HepG2 (cell line): ENCODE measurements at regions not wholly inside any gene's neighbourhood (a gene's known extent, or its start where the extent isn't known, plus 50 kb on each side); places are given as distances from the start of the nearest gene placed in this dataset.
"Not testable (repeated sequence)": the region's sequence is repeated elsewhere in the genome, so short reads cannot be mapped to it uniquely, and the experiment has no call there.

Experiments
- BCLAF1 ChIP-seq: fragments of 450-650 bp; IDR thresholded peaks from 2 replicates; pipeline ENCODE4 v1.6.1; 2017; ENCODE audit warnings: mild to moderate bottlenecking
- ERF ChIP-seq: IDR thresholded peaks from 2 replicates; pipeline ENCODE4 v1.6.1; 2018; ENCODE audit warnings: missing biosample characterization, missing genetic modification reagents
- ESRRA ChIP-seq: sonication (generic); formaldehyde crosslinking; IDR thresholded peaks from 2 replicates; pipeline ENCODE4 v1.5.1; 2020; ENCODE audit warnings: mild to moderate bottlenecking, low read depth, missing genetic modification reagents
- EZH2 ChIP-seq: conservative IDR thresholded peaks from 2 replicates; pipeline ENCODE4 v1.6.1; 2012; ENCODE audit warnings: mild to moderate bottlenecking, low read depth, low read length, moderate library complexity
- HNF4G ChIP-seq, 2 experiments: sonication (generic) in 1 of 2; formaldehyde crosslinking in 1 of 2; IDR thresholded peaks; 2 replicates each; pipeline versions ENCODE4 v1.4.0 to v1.6.1; 2011 to 2020; ENCODE audit warnings: borderline replicate concordance in 2 of 2, low read depth in 2 of 2, mild to moderate bottlenecking in 2 of 2, low read length in 1 of 2, missing genetic modification reagents in 1 of 2, moderate library complexity in 1 of 2
- MAZ ChIP-seq, 2 experiments: sonication (generic) in 1 of 2; formaldehyde crosslinking in 1 of 2; IDR thresholded peaks; 2 replicates each; pipeline versions ENCODE4 v1.5.0 to v1.6.1; 2012 to 2020; ENCODE audit warnings: low read depth in 2 of 2, mild to moderate bottlenecking in 2 of 2, borderline replicate concordance in 1 of 2, improper control_type of control experiment in 1 of 2, low read length in 1 of 2, missing genetic modification reagents in 1 of 2, moderate library complexity in 1 of 2
- PHF21A ChIP-seq: sonication (generic); formaldehyde crosslinking; IDR thresholded peaks from 2 replicates; pipeline ENCODE4 v1.5.0; 2020; ENCODE audit warnings: mild to moderate bottlenecking, missing genetic modification reagents
- POLR2A ChIP-seq, 2 experiments: IDR thresholded peaks; 2 replicates each; pipeline ENCODE4 v1.6.1; 2011; ENCODE audit warnings: low read depth in 2 of 2, low read length in 2 of 2, mild to moderate bottlenecking in 1 of 2, moderate library complexity in 1 of 2; ENCODE audit not compliant: insufficient read depth in 1 of 2
- SP140L ChIP-seq: sonication (generic); formaldehyde crosslinking; IDR thresholded peaks from 2 replicates; pipeline ENCODE4 v1.4.0; 2020; ENCODE audit warnings: missing genetic modification reagents, borderline replicate concordance
- SP5 ChIP-seq: IDR thresholded peaks from 2 replicates; pipeline ENCODE4 v1.6.1; 2016; ENCODE audit warnings: low read depth, borderline replicate concordance
- ZBTB8A ChIP-seq: sonication (generic); formaldehyde crosslinking; IDR thresholded peaks from 2 replicates; pipeline ENCODE4 v1.4.0; 2020; ENCODE audit warnings: mild to moderate bottlenecking, low read depth, missing genetic modification reagents, borderline replicate concordance
- ZNF567 ChIP-seq: sonication (generic); formaldehyde crosslinking; IDR thresholded peaks from 2 replicates; pipeline ENCODE4 v1.8.1; 2023; ENCODE audit warnings: mild to moderate bottlenecking, missing genetic modification reagents, borderline replicate concordance
- TF ChIP-seq, protein P1 (sequence below): sonication (generic); formaldehyde crosslinking; IDR thresholded peaks from 2 replicates; pipeline ENCODE4 v1.5.0; 2020; ENCODE audit warnings: mild to moderate bottlenecking, missing genetic modification reagents, moderate library complexity

DNA sequence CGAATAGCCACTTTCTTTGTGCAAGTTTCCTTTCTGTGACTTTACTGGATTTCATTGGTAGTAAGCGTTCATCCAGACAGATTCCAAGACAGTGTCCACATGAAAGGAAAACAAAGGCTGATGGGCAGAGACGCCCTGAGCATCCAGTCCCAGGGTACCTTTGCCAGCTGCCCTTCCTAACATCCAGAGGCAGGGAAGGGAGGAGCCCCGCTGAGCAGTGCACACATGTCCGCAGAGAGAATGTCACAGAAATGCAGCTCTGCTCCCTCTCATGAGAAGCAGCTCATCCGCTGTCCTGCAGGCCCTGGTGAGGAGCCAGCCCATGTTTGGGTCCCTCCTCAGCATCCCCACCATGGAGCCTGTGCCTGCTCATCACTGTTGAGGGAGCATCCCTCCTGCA, 197.4 kb upstream of the POTEB2 start:
- TF ChIP-seq SP140L (CRISPR knock-in tag); ESRRA (CRISPR knock-in tag); SP5 (CRISPR knock-in tag); ZBTB8A (CRISPR knock-in tag); PHF21A (CRISPR knock-in tag); ZNF567; ERF; POLR2A (IDR thresholded peaks at IDR 0.05; ENCODE audit: insufficient read depth in 1 of 2, low read depth in 2 of 2, low read length in 2 of 2); HNF4G (IDR thresholded peaks at IDR 0.05; ENCODE audit: borderline replicate concordance, low read depth, low read length); HNF4G (CRISPR knock-in tag; IDR thresholded peaks at IDR 0.05; ENCODE audit: borderline replicate concordance, low read depth); MAZ (IDR thresholded peaks at IDR 0.05; ENCODE audit: borderline replicate concordance, low read depth, low read length); MAZ (CRISPR knock-in tag; IDR thresholded peaks at IDR 0.05; ENCODE audit: low read depth); BCLAF1; EZH2: not testable (repeated sequence)
- TF ChIP-seq, protein P1, sequence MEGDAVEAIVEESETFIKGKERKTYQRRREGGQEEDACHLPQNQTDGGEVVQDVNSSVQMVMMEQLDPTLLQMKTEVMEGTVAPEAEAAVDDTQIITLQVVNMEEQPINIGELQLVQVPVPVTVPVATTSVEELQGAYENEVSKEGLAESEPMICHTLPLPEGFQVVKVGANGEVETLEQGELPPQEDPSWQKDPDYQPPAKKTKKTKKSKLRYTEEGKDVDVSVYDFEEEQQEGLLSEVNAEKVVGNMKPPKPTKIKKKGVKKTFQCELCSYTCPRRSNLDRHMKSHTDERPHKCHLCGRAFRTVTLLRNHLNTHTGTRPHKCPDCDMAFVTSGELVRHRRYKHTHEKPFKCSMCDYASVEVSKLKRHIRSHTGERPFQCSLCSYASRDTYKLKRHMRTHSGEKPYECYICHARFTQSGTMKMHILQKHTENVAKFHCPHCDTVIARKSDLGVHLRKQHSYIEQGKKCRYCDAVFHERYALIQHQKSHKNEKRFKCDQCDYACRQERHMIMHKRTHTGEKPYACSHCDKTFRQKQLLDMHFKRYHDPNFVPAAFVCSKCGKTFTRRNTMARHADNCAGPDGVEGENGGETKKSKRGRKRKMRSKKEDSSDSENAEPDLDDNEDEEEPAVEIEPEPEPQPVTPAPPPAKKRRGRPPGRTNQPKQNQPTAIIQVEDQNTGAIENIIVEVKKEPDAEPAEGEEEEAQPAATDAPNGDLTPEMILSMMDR (CRISPR knock-in tag) = not testable (repeated sequence)
